ENCODE measurements at regions not wholly inside any gene's neighbourhood (a gene's known extent, or its start where the extent isn't known, plus 50 kb on each side); places are given as distances from the start of the nearest gene placed in this dataset.

- Mint-ChIP-seq H3K27me3 (ENCODE audit: unreplicated experiment) (no peaks in the 10 kb centered on the region), H3K36me3 (ENCODE audit: insufficient read depth, unreplicated experiment) (no peaks in the 10 kb centered on the region), H3K27ac (ENCODE audit: unreplicated experiment) (no peak overlapping the region), H3K4me3 (ENCODE audit: low read depth, unreplicated experiment) (no peak overlapping the region), H3K4me1 (ENCODE audit: low read depth, unreplicated experiment) (peaks cover 56% of the 10 kb centered on the region), H3K9me3 (ENCODE audit: low read depth, unreplicated experiment) (peaks cover 3% of the 10 kb centered on the region)
- no peak for DNase-seq
- CTCF ChIA-PET: no interaction called here
- no peak for TF ChIP-seq CTCF (IDR thresholded peaks at IDR 0.05; ENCODE audit: unreplicated experiment)
- intact Hi-C loops (cut with micrococcal nuclease; ENCODE audit: unreplicated experiment): no loop called here
- no TSS peak for BruUV-seq (replicated peaks)
These were observed 50.6 kb upstream of the COG2 start for GRCh38 chr1:230591678-230592077.

GRCh38 chr1:230589951-230590350 is 52.3 kb upstream of the COG2 start:
- intact Hi-C loops (cut with micrococcal nuclease; ENCODE audit: unreplicated experiment): no loop called here
- no peak for TF ChIP-seq CTCF (IDR thresholded peaks at IDR 0.05; ENCODE audit: unreplicated experiment)
- Mint-ChIP-seq H3K4me1 (ENCODE audit: low read depth, unreplicated experiment) (peaks cover 44% of the 10 kb centered on the region), H3K4me3 (ENCODE audit: low read depth, unreplicated experiment) (no peak overlapping the region), H3K27ac (ENCODE audit: unreplicated experiment) (no peak overlapping the region), H3K27me3 (ENCODE audit: unreplicated experiment) (no peaks in the 10 kb centered on the region), H3K36me3 (ENCODE audit: insufficient read depth, unreplicated experiment) (no peaks in the 10 kb centered on the region), H3K9me3 (ENCODE audit: low read depth, unreplicated experiment) (peaks cover 3% of the 10 kb centered on the region)
- CTCF ChIA-PET: no interaction called here
- DNase-seq: no peak
- no TSS peak for BruUV-seq (replicated peaks)

GRCh38 chr1:230588323-230588746 is 53.9 kb upstream of the COG2 start:
- intact Hi-C loops (cut with micrococcal nuclease; ENCODE audit: unreplicated experiment): no loop called here

GRCh38 chr1:230587061-230587460 is 55.2 kb upstream of the COG2 start:
- Mint-ChIP-seq H3K27ac (ENCODE audit: unreplicated experiment) (no peak overlapping the region), H3K9me3 (ENCODE audit: low read depth, unreplicated experiment) (no peaks in the 10 kb centered on the region), H3K27me3 (ENCODE audit: unreplicated experiment) (no peaks in the 10 kb centered on the region), H3K36me3 (ENCODE audit: insufficient read depth, unreplicated experiment) (no peaks in the 10 kb centered on the region), H3K4me3 (ENCODE audit: low read depth, unreplicated experiment) (no peak overlapping the region), H3K4me1 (ENCODE audit: low read depth, unreplicated experiment) (peaks cover 24% of the 10 kb centered on the region)
- CTCF ChIA-PET: interaction anchor here (0.5 kb wide), 1 partner anchor 30 kb away, joined by 5 read pairs; no protein-coding TSS in a partner anchor
- no peak for DNase-seq
- TF ChIP-seq CTCF (IDR thresholded peaks at IDR 0.05; ENCODE audit: unreplicated experiment): no peak
- no TSS peak for BruUV-seq (replicated peaks)
- intact Hi-C loops (cut with micrococcal nuclease; ENCODE audit: unreplicated experiment): no loop called here

More at GRCh38 chr1:230588323-230588746, 53.9 kb upstream of the COG2 start:
- no peak for DNase-seq
- CTCF ChIA-PET: interaction anchor here (0.7 kb wide), 1 partner anchor 119 kb away, joined by 5 read pairs; no protein-coding TSS in a partner anchor
- H3K9me3 Mint-ChIP-seq (ENCODE audit: low read depth, unreplicated experiment): peaks cover 3% of the 10 kb centered on the region
- H3K4me3 Mint-ChIP-seq (ENCODE audit: low read depth, unreplicated experiment): no peak overlapping the region
- peaks cover 29% of the 10 kb centered on the region for H3K4me1 Mint-ChIP-seq (ENCODE audit: low read depth, unreplicated experiment)
- BruUV-seq (replicated peaks): no TSS peak
- no peaks in the 10 kb centered on the region for H3K36me3 Mint-ChIP-seq (ENCODE audit: insufficient read depth, unreplicated experiment)
- H3K27me3 Mint-ChIP-seq (ENCODE audit: unreplicated experiment): no peaks in the 10 kb centered on the region
- TF ChIP-seq CTCF (IDR thresholded peaks at IDR 0.05; ENCODE audit: unreplicated experiment): no peak
- H3K27ac Mint-ChIP-seq (ENCODE audit: unreplicated experiment): no peak overlapping the region

Data from Calu3 (cell line).